HG03280 (cell line): ENCODE measurements at regions not wholly inside any gene's neighbourhood (a gene's known extent, or its start where the extent isn't known, plus 50 kb on each side); places are given as distances from the start of the nearest gene placed in this dataset.

Experiments used
- ATAC-seq: cut with Tn5 transposase; IDR thresholded peaks from one replicate; pipeline ENCODE4 v1.9.1; 2021; ENCODE audit warnings: mild to moderate bottlenecking, moderate library complexity; ENCODE audit not compliant: unreplicated experiment

GRCh38 chr1:229217716-229218115 is 53.2 kb upstream of the RAB4A start:
- ATAC-seq = no peak

- no peak for ATAC-seq
Measured at GRCh38 chr1:229218612-229219025, 52.3 kb upstream of the RAB4A start.

- no peak for ATAC-seq
Measured at GRCh38 chr1:229220163-229220846, 50.6 kb upstream of the RAB4A start.

- no peak for ATAC-seq
Measured at GRCh38 chr1:229221106-229222019, 49.5 kb upstream of the RAB4A start.
